ENCODE measurements at regions not wholly inside any gene's neighbourhood (a gene's known extent, or its start where the extent isn't known, plus 50 kb on each side); places are given as distances from the start of the nearest gene placed in this dataset.

DNA sequence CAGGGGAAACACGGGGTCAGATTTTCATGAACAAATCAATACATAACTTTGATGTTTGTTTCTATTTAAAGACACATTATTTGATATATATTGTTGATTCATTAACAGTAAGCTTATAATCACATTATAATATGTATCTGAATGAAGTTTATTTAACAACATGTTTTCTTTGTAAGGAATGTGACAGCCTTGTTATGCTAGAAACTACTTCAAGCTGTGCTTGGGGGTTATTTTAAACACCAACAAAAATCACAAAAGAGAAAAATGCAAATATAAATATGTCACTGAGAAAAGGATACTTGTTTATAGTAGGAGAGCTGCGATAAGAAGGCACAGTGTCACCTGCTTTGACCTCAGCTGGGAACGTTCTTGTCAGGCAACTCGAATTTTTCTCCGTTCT, 354.6 kb upstream of the AGA start (continued):
- TF ChIP-seq, protein P1, sequence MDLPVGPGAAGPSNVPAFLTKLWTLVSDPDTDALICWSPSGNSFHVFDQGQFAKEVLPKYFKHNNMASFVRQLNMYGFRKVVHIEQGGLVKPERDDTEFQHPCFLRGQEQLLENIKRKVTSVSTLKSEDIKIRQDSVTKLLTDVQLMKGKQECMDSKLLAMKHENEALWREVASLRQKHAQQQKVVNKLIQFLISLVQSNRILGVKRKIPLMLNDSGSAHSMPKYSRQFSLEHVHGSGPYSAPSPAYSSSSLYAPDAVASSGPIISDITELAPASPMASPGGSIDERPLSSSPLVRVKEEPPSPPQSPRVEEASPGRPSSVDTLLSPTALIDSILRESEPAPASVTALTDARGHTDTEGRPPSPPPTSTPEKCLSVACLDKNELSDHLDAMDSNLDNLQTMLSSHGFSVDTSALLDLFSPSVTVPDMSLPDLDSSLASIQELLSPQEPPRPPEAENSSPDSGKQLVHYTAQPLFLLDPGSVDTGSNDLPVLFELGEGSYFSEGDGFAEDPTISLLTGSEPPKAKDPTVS (IDR thresholded peaks at IDR 0.05; ENCODE audit: low read depth, low read length) = no peak
- TF ChIP-seq EZH2 (IDR thresholded peaks at IDR 0.05; ENCODE audit: borderline replicate concordance, control insufficient read depth, low read depth, low read length) = no peak
- TF ChIP-seq, protein P2, sequence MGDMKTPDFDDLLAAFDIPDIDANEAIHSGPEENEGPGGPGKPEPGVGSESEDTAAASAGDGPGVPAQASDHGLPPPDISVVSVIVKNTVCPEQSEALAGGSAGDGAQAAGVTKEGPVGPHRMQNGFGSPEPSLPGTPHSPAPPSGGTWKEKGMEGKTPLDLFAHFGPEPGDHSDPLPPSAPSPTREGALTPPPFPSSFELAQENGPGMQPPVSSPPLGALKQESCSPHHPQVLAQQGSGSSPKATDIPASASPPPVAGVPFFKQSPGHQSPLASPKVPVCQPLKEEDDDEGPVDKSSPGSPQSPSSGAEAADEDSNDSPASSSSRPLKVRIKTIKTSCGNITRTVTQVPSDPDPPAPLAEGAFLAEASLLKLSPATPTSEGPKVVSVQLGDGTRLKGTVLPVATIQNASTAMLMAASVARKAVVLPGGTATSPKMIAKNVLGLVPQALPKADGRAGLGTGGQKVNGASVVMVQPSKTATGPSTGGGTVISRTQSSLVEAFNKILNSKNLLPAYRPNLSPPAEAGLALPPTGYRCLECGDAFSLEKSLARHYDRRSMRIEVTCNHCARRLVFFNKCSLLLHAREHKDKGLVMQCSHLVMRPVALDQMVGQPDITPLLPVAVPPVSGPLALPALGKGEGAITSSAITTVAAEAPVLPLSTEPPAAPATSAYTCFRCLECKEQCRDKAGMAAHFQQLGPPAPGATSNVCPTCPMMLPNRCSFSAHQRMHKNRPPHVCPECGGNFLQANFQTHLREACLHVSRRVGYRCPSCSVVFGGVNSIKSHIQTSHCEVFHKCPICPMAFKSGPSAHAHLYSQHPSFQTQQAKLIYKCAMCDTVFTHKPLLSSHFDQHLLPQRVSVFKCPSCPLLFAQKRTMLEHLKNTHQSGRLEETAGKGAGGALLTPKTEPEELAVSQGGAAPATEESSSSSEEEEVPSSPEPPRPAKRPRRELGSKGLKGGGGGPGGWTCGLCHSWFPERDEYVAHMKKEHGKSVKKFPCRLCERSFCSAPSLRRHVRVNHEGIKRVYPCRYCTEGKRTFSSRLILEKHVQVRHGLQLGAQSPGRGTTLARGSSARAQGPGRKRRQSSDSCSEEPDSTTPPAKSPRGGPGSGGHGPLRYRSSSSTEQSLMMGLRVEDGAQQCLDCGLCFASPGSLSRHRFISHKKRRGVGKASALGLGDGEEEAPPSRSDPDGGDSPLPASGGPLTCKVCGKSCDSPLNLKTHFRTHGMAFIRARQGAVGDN (IDR thresholded peaks at IDR 0.05) = no peak
- TF ChIP-seq, protein P3, sequence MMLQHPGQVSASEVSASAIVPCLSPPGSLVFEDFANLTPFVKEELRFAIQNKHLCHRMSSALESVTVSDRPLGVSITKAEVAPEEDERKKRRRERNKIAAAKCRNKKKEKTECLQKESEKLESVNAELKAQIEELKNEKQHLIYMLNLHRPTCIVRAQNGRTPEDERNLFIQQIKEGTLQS (IDR thresholded peaks at IDR 0.05; ENCODE audit: borderline replicate concordance, extremely low read depth, low read depth, low read length) = no peak
- no peak for TF ChIP-seq RUNX3 (IDR thresholded peaks at IDR 0.05; ENCODE audit: low read length)
- TF ChIP-seq, protein P4, sequence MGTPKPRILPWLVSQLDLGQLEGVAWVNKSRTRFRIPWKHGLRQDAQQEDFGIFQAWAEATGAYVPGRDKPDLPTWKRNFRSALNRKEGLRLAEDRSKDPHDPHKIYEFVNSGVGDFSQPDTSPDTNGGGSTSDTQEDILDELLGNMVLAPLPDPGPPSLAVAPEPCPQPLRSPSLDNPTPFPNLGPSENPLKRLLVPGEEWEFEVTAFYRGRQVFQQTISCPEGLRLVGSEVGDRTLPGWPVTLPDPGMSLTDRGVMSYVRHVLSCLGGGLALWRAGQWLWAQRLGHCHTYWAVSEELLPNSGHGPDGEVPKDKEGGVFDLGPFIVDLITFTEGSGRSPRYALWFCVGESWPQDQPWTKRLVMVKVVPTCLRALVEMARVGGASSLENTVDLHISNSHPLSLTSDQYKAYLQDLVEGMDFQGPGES (IDR thresholded peaks at IDR 0.05) = no peak
- no peak for TF ChIP-seq EGR1 (IDR thresholded peaks at IDR 0.05; ENCODE audit: borderline replicate concordance in 1 of 2, low read depth in 2 of 2, low read length in 2 of 2)
- no peak for TF ChIP-seq ZNF207 (IDR thresholded peaks at IDR 0.05; ENCODE audit: borderline replicate concordance)
- no peak for TF ChIP-seq FOXK2 (IDR thresholded peaks at IDR 0.05)
- no peak for TF ChIP-seq GABPA (IDR thresholded peaks at IDR 0.05; ENCODE audit: low read depth)
- no peak for TF ChIP-seq FOXM1 (IDR thresholded peaks at IDR 0.05; ENCODE audit: low read depth, low read length)

Measured in GM12878 (cell line).